ENCODE measurements at regions not wholly inside any gene's neighbourhood (a gene's known extent, or its start where the extent isn't known, plus 50 kb on each side); places are given as distances from the start of the nearest gene placed in this dataset.
A peak's percentile ranks its signal among the peaks of the same experiment; 100 is the strongest.

- TF ChIP-seq, protein P1, sequence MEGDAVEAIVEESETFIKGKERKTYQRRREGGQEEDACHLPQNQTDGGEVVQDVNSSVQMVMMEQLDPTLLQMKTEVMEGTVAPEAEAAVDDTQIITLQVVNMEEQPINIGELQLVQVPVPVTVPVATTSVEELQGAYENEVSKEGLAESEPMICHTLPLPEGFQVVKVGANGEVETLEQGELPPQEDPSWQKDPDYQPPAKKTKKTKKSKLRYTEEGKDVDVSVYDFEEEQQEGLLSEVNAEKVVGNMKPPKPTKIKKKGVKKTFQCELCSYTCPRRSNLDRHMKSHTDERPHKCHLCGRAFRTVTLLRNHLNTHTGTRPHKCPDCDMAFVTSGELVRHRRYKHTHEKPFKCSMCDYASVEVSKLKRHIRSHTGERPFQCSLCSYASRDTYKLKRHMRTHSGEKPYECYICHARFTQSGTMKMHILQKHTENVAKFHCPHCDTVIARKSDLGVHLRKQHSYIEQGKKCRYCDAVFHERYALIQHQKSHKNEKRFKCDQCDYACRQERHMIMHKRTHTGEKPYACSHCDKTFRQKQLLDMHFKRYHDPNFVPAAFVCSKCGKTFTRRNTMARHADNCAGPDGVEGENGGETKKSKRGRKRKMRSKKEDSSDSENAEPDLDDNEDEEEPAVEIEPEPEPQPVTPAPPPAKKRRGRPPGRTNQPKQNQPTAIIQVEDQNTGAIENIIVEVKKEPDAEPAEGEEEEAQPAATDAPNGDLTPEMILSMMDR (IDR thresholded peaks at IDR 0.05; ENCODE audit: low read depth, low read length) = peak; percentile 71
- TF ChIP-seq POLR2A (IDR thresholded peaks at IDR 0.05; ENCODE audit: extremely low read depth, insufficient read length) (no peak), MAX (IDR thresholded peaks at IDR 0.05; ENCODE audit: low read depth, low read length) (no peak), MYC (IDR thresholded peaks at IDR 0.05; ENCODE audit: low read depth, low read length) (no peak)
These were observed 123.0 kb upstream of the IGSF21 start for GRCh38 chr1:17984583-17984982.
